ACC112 (cell line): ENCODE measurements at regions not wholly inside any gene's neighbourhood (a gene's known extent, or its start where the extent isn't known, plus 50 kb on each side); places are given as distances from the start of the nearest gene placed in this dataset.

ENCODE experiments used
- H2AFZ ChIP-seq: fragments of 200-600 bp; sonication (generic); one replicate; pipeline ENCODE4 v1.6.0; 2017; ENCODE audit warnings: antibody characterized with exemption, low read length; ENCODE audit not compliant: unreplicated experiment
- H3K27ac ChIP-seq: fragments of 200-600 bp; sonication (generic); 2 replicates; pipeline ENCODE4 v1.5.1; 2014; ENCODE audit warnings: low read depth, mild to moderate bottlenecking, antibody characterized with exemption, low read length, moderate library complexity
- H3K27me3 ChIP-seq: fragments of 200-600 bp; sonication (generic); 2 replicates; pipeline ENCODE4 v1.6.1; 2014; ENCODE audit warnings: mild to moderate bottlenecking, antibody characterized with exemption, low read length, moderate library complexity, mixed read lengths; ENCODE audit not compliant: insufficient read depth
- H3K36me3 ChIP-seq: fragments of 200-600 bp; sonication (generic); 2 replicates; pipeline ENCODE4 v1.6.1; 2016; ENCODE audit warnings: mild to moderate bottlenecking, antibody characterized with exemption, low read length, moderate library complexity, mixed read lengths; ENCODE audit not compliant: insufficient read depth
- H3K4me1 ChIP-seq: fragments of 200-600 bp; sonication (generic); one replicate; pipeline ENCODE4 v1.6.1; 2016; ENCODE audit warnings: low read length, mixed read lengths; ENCODE audit not compliant: insufficient read depth, unreplicated experiment, control insufficient read depth
- H3K4me3 ChIP-seq: fragments of 200-600 bp; sonication (generic); 2 replicates; pipeline ENCODE4 v1.5.1; 2014; ENCODE audit warnings: mild to moderate bottlenecking, low read depth, low read length
- H3K79me2 ChIP-seq: fragments of 200-600 bp; sonication (generic); one replicate; pipeline ENCODE4 v1.6.0; 2016; ENCODE audit warnings: low read length; ENCODE audit not compliant: control insufficient read depth, unreplicated experiment, insufficient read depth

- H3K4me3 ChIP-seq, result peak overlapping the region; percentile 15; the same call in 1 of the 2 replicates
- no peaks in the 10 kb centered on the region for H3K36me3 ChIP-seq
- no peaks in the 10 kb centered on the region for H3K79me2 ChIP-seq
- H3K27ac ChIP-seq, result no peak overlapping the region
- H3K4me1 ChIP-seq, result peaks cover 12% of the 10 kb centered on the region
- H3K27me3 ChIP-seq, result peaks cover 11% of the 10 kb centered on the region
- peak overlapping the region; percentile 6 for H2AFZ ChIP-seq
Measured at GRCh38 chr5:71864730-71865601, 145.9 kb downstream of the CARTPT start.

DNA sequence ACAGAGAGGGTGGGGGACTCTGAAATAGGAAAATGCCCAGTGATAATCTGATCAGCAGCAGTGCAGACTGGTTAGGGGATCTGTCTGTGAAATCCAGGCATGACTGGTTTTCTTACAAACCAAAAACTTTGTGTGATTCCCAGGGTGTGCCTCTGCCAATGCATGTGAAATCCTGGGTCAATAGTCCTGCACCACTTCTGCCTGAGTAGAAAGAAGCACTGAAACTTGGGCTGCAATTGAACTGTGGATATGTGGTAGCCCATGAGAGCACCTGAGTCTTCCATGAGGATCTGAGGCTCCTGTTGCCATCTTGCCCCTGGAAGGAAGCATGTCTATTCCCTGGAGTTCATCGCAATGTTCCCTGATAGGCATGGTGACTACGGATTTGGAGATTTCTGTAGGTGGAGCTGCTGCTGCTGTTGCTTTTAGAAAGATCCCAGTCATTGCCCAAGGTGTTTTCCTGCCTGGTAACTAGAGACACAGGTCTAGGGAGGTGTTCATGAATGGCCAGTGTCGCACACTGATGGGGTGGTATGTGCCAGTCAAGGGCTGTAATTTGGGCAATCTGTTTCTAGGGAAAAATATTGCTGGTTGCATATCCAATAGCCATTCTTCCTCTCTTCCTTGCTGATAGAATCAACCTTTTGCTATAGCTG, 146.7 kb downstream of the CARTPT start:
- H3K27ac ChIP-seq, result no peak overlapping the region
- no peak overlapping the region for H3K4me3 ChIP-seq
- no peaks in the 10 kb centered on the region for H3K36me3 ChIP-seq
- H2AFZ ChIP-seq, result no peak overlapping the region
- no peaks in the 10 kb centered on the region for H3K79me2 ChIP-seq
- H3K4me1 ChIP-seq, result peaks cover 12% of the 10 kb centered on the region
- peaks cover 8% of the 10 kb centered on the region for H3K27me3 ChIP-seq

- Histone ChIP-seq H3K27me3 (no peaks in the 10 kb centered on the region), H3K79me2 (no peaks in the 10 kb centered on the region), H3K27ac (no peak overlapping the region), H2AFZ (no peak overlapping the region), H3K4me1 (no peaks in the 10 kb centered on the region), H3K4me3 (no peak overlapping the region), H3K36me3 (no peaks in the 10 kb centered on the region)
Measured at GRCh38 chr5:71872311-71872864, 153.3 kb downstream of the CARTPT start.

GRCh38 chr5:71873191-71873591, 154.1 kb downstream of the CARTPT start:
- H3K27ac ChIP-seq, result no peak overlapping the region

DNA sequence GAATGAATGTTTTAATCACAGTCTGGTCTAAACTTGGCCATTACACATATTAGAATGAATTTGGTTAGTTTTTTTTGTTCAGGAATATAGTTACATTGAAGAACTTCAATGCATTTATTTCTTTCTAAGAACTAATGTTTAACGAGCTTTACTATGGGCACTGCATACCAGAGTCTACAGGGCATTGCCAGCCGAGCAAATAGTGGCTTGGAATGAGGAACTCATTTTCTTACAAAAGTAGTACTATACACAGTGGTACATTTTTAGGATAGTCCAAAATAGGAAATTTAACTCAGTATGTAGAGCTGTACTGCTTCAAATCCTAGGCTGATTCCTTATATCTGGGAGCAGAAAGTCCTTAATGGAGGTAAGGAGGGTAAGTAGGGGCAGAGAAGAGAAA, 155.4 kb downstream of the CARTPT start:
- H2AFZ ChIP-seq, result no peak overlapping the region
- H3K4me1 ChIP-seq, result no peaks in the 10 kb centered on the region
- no peak overlapping the region for H3K27ac ChIP-seq
- H3K4me3 ChIP-seq, result no peak overlapping the region
- H3K79me2 ChIP-seq, result no peaks in the 10 kb centered on the region
- H3K36me3 ChIP-seq, result no peaks in the 10 kb centered on the region
- H3K27me3 ChIP-seq, result no peaks in the 10 kb centered on the region

More at GRCh38 chr5:71873191-71873591, 154.1 kb downstream of the CARTPT start:
- H3K36me3 ChIP-seq, result no peaks in the 10 kb centered on the region
- no peaks in the 10 kb centered on the region for H3K27me3 ChIP-seq
- H3K4me3 ChIP-seq, result no peak overlapping the region
- no peaks in the 10 kb centered on the region for H3K79me2 ChIP-seq
- no peaks in the 10 kb centered on the region for H3K4me1 ChIP-seq
- no peak overlapping the region for H2AFZ ChIP-seq

DNA sequence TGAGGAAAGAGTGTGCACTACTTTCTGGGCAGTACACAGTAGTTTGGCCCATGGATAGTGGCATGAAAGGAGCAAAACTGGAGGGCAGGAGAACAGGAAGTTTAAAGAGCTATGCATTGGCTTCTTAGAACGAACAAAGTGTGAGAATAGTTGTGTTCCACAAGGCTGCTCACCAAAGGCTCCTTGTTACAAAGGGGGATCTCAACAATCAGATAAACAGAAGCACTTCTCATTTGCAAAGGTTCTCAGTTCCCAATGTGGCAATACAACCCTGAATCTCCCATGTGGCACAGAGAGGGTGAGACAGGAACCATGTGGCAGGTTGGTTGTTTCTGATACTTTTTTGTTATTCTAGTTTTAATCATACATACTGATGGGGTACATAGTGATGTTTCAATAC, 158.4 kb downstream of the CARTPT start:
- no peaks in the 10 kb centered on the region for H3K36me3 ChIP-seq
- no peaks in the 10 kb centered on the region for H3K4me1 ChIP-seq
- H3K4me3 ChIP-seq, result no peak overlapping the region
- no peak overlapping the region for H2AFZ ChIP-seq
- no peaks in the 10 kb centered on the region for H3K79me2 ChIP-seq
- H3K27me3 ChIP-seq, result no peaks in the 10 kb centered on the region; the same call in 1 of the 2 replicates
- no peak overlapping the region for H3K27ac ChIP-seq

GRCh38 chr5:71880536-71880935, 161.5 kb downstream of the CARTPT start:
- Histone ChIP-seq H3K4me1 (peaks cover 15% of the 10 kb centered on the region), H3K79me2 (no peaks in the 10 kb centered on the region), H3K27ac (no peak overlapping the region), H2AFZ (no peak overlapping the region), H3K4me3 (no peak overlapping the region), H3K27me3 (no peaks in the 10 kb centered on the region; the same call in 1 of the 2 replicates), H3K36me3 (no peaks in the 10 kb centered on the region)

DNA sequence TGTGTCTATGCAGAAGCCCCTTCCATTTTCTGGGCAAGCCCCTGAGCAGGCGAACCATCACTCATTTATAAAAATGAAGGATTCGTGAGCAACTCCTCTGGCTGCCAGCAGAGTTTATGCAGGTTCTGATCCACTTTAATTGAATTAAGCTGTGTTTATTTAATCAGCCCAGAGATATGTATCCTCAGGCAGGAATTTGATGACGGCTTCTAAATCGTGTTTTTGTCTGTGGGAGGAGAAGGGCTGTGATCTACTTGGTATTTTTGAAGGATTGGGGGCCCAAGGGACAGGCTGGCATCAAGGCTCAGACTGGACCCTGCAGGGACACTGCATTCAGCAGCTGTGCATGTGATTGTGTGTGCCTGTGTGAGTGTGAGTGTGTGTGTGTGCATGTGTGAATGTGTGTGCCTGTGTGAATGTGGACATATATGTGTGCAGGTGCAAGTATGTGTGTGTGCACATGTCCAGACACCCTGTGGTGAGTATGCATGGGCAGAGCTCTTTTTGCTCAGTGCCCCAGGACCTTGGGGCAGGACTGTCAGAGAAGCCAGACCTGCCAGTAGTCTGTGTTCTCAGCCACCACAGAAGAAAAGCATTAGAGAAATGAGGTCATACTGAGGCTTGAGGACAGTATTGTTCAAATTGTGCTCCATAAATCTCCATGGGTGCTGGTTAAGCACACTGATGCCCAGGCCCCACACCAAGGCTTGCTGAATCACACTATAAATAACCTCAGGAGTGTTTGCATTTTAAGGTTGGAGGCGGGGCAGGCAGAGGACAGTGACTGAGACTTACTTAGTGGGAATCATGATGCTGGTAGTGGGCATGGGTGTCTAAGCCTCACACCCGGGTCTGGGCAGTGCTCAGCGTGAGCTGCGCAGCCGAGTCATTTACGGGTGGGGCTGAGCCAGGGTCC, 164.0 kb downstream of the CARTPT start:
- Histone ChIP-seq H3K36me3 (no peaks in the 10 kb centered on the region), H2AFZ (no peak overlapping the region), H3K4me3 (no peak overlapping the region), H3K27ac (no peak overlapping the region), H3K27me3 (no peaks in the 10 kb centered on the region; the same call in 1 of the 2 replicates), H3K79me2 (no peaks in the 10 kb centered on the region), H3K4me1 (peaks cover 15% of the 10 kb centered on the region)

GRCh38 chr5:71883742-71884103, 164.6 kb downstream of the CARTPT start:
- Histone ChIP-seq H3K27ac (no peak overlapping the region), H3K4me3 (no peak overlapping the region), H3K79me2 (no peaks in the 10 kb centered on the region), H2AFZ (no peak overlapping the region), H3K27me3 (no peaks in the 10 kb centered on the region; the same call in 1 of the 2 replicates), H3K36me3 (no peaks in the 10 kb centered on the region), H3K4me1 (peaks cover 15% of the 10 kb centered on the region)

- Histone ChIP-seq H3K27ac (no peak overlapping the region), H2AFZ (no peak overlapping the region), H3K36me3 (no peaks in the 10 kb centered on the region), H3K4me3 (no peak overlapping the region), H3K27me3 (peaks cover 10% of the 10 kb centered on the region), H3K79me2 (no peaks in the 10 kb centered on the region), H3K4me1 (peaks cover 15% of the 10 kb centered on the region)
Measured at GRCh38 chr5:71884926-71885325, 165.9 kb downstream of the CARTPT start.
